Panc1 (cell line): ENCODE measurements at regions not wholly inside any gene's neighbourhood (a gene's known extent, or its start where the extent isn't known, plus 50 kb on each side); places are given as distances from the start of the nearest gene placed in this dataset.

ENCODE experiments used
- ATAC-seq: fragments of 200-7000 bp; cut with Tn5 transposase; 2 replicates; pipeline ENCODE4 v1.9.1; 2020; ENCODE audit warnings: mild to moderate bottlenecking, moderate library complexity
- BruUV-seq: library from RNA; stranded (reverse); fragments of 400-500 nt; replicated peaks from 2 replicates; lab custom pipeline; 2021; lab: Mats Ljungman, UMichigan
- CTCF ChIA-PET: fragments of 300-600 bp; sonication (Branson Sonifier 250); formaldehyde crosslinking; loops from one replicate; lab custom pipeline; 2022; ENCODE audit warnings: antibody characterized with exemption; lab: Charles Lee
- POLR2A ChIA-PET: fragments of 300-600 bp; sonication (Branson Sonifier 250); formaldehyde crosslinking; loops from one replicate; lab custom pipeline; 2022; ENCODE audit warnings: antibody characterized with exemption; lab: Charles Lee
- DNase-seq: peaks from one replicate; pipeline ENCODE4 v3.0.0-alpha.2; 2010; ENCODE audit warnings: low read depth, low spot score
- H3K27ac ChIP-seq: 2 replicates; pipeline ENCODE4 v1.5.1; 2011; ENCODE audit warnings: mild to moderate bottlenecking, low read length, inconsistent platforms
- H3K27me3 ChIP-seq: fragments of 200-500 bp; sonication (Bioruptor generic); 2 replicates; pipeline ENCODE4 v1.6.0; 2014; ENCODE audit warnings: low read length, inconsistent platforms; ENCODE audit not compliant: control insufficient read depth, insufficient read depth
- H3K36me3 ChIP-seq: fragments of 200-500 bp; sonication (Bioruptor generic); 2 replicates; pipeline ENCODE4 v1.5.1; 2014; ENCODE audit warnings: inconsistent platforms, mild to moderate bottlenecking, low read length, moderate library complexity; ENCODE audit not compliant: control insufficient read depth, insufficient read depth
- H3K4me1 ChIP-seq: 2 replicates; pipeline ENCODE4 v1.5.1; 2011; ENCODE audit warnings: inconsistent platforms, mild to moderate bottlenecking, low read length, moderate library complexity; ENCODE audit not compliant: control insufficient read depth, insufficient read depth
- H3K4me3 ChIP-seq, 2 experiments: 2 replicates each; pipeline ENCODE4 v1.5.1; 2011 to 2012; ENCODE audit warnings: low read depth in 2 of 2, low read length in 2 of 2, mild to moderate bottlenecking in 2 of 2, inconsistent platforms in 1 of 2, moderate library complexity in 1 of 2
- H3K9me3 ChIP-seq: fragments of 200-500 bp; sonication (Bioruptor generic); 2 replicates; pipeline ENCODE4 v1.5.1; 2014; ENCODE audit warnings: low read depth, mild to moderate bottlenecking, inconsistent platforms, low read length, moderate library complexity; ENCODE audit not compliant: control insufficient read depth, insufficient read depth
- CTCF ChIP-seq: fragments of 450-650 bp; IDR thresholded peaks from 2 replicates; pipeline ENCODE4 v1.5.1; 2017; ENCODE audit warnings: mild to moderate bottlenecking
- POLR2AphosphoS5 ChIP-seq: IDR thresholded peaks from 2 replicates; pipeline ENCODE4 v1.6.1; 2012; ENCODE audit warnings: mild to moderate bottlenecking, low read depth, low read length, moderate library complexity
- REST ChIP-seq, 2 experiments: IDR thresholded peaks; 2 replicates each; pipeline ENCODE4 v1.6.1; 2011 to 2012; ENCODE audit warnings: low read depth in 2 of 2, control low read depth in 1 of 2, low read length in 1 of 2, mild to moderate bottlenecking in 1 of 2, moderate library complexity in 1 of 2; ENCODE audit not compliant: insufficient read depth in 1 of 2
- SIN3A ChIP-seq: IDR thresholded peaks from 2 replicates; pipeline ENCODE4 v1.6.1; 2012; ENCODE audit warnings: low read depth, mild to moderate bottlenecking, low read length, moderate library complexity, borderline replicate concordance; ENCODE audit not compliant: insufficient read depth
- TCF7L2 ChIP-seq: IDR thresholded peaks from 2 replicates; pipeline ENCODE4 v1.6.1; 2011; ENCODE audit warnings: mild to moderate bottlenecking, low read depth, low read length, inconsistent platforms
- in situ Hi-C: cut with HindIII; loops from 2 replicates; pipeline ENCODE4 v1.10.0; 2016; ENCODE audit warnings: low sequenced_read_pairs, low pct_unique_long_range_greater_than_20kb
- intact Hi-C: fragments of 100-400 bp; cut with micrococcal nuclease; formaldehyde crosslinking; loops from one replicate; pipeline ENCODE4 v1.10.0; 2022; ENCODE audit not compliant: unreplicated experiment

- no TSS peak for BruUV-seq
- Histone ChIP-seq H3K27ac (no peak overlapping the region), H3K9me3 (no peaks in the 10 kb centered on the region), H3K27me3 (no peaks in the 10 kb centered on the region), H3K36me3 (no peaks in the 10 kb centered on the region), H3K4me1 (no peaks in the 10 kb centered on the region), H3K4me3 (no peak overlapping the region)
- in situ Hi-C loops, result no loop called here
- ATAC-seq (no peak), DNase-seq (no peak)
- TF ChIP-seq TCF7L2, result no peak
- TF ChIP-seq CTCF, result no peak
- TF ChIP-seq POLR2AphosphoS5, result no peak
- no peak for TF ChIP-seq SIN3A
- TF ChIP-seq REST (IDR thresholded peaks at IDR 0.05; ENCODE audit: insufficient read depth in 1 of 2, low read depth in 2 of 2, low read length in 1 of 2), result no peak
- intact Hi-C loops, result no loop called here
- CTCF ChIA-PET, result no interaction called here
- POLR2A ChIA-PET, result no interaction called here
Observed at GRCh38 chr9:106798016-106798799, 64.8 kb upstream of the ZNF462 start.

GRCh38 chr9:106799152-106799551 lies 63.8 kb upstream of the ZNF462 start:
- no peaks in the 10 kb centered on the region for H3K4me1 ChIP-seq
- no peaks in the 10 kb centered on the region for H3K9me3 ChIP-seq
- ATAC-seq (no peak), DNase-seq (peak; percentile 4)
- no peak overlapping the region for H3K4me3 ChIP-seq
- H3K36me3 ChIP-seq, result no peaks in the 10 kb centered on the region
- ChIA-PET POLR2A (no interaction called here), CTCF (no interaction called here)
- H3K27ac ChIP-seq, result no peak overlapping the region
- in situ Hi-C loops (no loop called here), intact Hi-C loops (no loop called here)
- TF ChIP-seq POLR2AphosphoS5 (no peak), TCF7L2 (no peak), CTCF (no peak), REST (IDR thresholded peaks at IDR 0.05; ENCODE audit: insufficient read depth in 1 of 2, low read depth in 2 of 2, low read length in 1 of 2) (no peak), SIN3A (no peak)
- no peaks in the 10 kb centered on the region for H3K27me3 ChIP-seq
- BruUV-seq, result no TSS peak
